ENCODE measurements at regions not wholly inside any gene's neighbourhood (a gene's known extent, or its start where the extent isn't known, plus 50 kb on each side); places are given as distances from the start of the nearest gene placed in this dataset.

- Histone ChIP-seq H3K27ac (ENCODE audit: insufficient read depth, low read length, poor library complexity, severe bottlenecking) (no peak overlapping the region), H3K27me3 (ENCODE audit: control insufficient read depth, insufficient read depth, low read length) (peaks cover 14% of the 10 kb centered on the region), H3K4me1 (ENCODE audit: control insufficient read depth, insufficient read depth, low read length, poor library complexity, severe bottlenecking) (no peaks in the 10 kb centered on the region), H3K4me3 (ENCODE audit: low read depth, low read length) (no peak overlapping the region), H3K9me3 (ENCODE audit: control insufficient read depth in 2 of 2, low read length in 2 of 2) (no peaks in the 10 kb centered on the region), H3K36me3 (ENCODE audit: control insufficient read depth, insufficient read depth, low read length) (no peaks in the 10 kb centered on the region)
- no peak for DNase-seq
- H3K27ac Mint-ChIP-seq = no peak overlapping the region
- H3K27me3 Mint-ChIP-seq = no peaks in the 10 kb centered on the region
- H3K9me3 Mint-ChIP-seq = no peaks in the 10 kb centered on the region
- no peaks in the 10 kb centered on the region for H3K4me1 Mint-ChIP-seq
- H3K4me3 Mint-ChIP-seq = no peak overlapping the region
- ATAC-seq (ENCODE audit: low read depth in 2 of 2) = no peak
- H3K36me3 Mint-ChIP-seq = no peaks in the 10 kb centered on the region
Observed at GRCh38 chr6:40928763-40929162, 110.3 kb downstream of the UNC5CL start.

- ATAC-seq (ENCODE audit: low read depth in 2 of 2) (no peak), DNase-seq (no peak)
- no peaks in the 10 kb centered on the region for H3K9me3 ChIP-seq (ENCODE audit: control insufficient read depth in 2 of 2, low read length in 2 of 2)
- Mint-ChIP-seq H3K27me3 (no peaks in the 10 kb centered on the region), H3K27ac (no peak overlapping the region), H3K36me3 (no peaks in the 10 kb centered on the region), H3K9me3 (no peaks in the 10 kb centered on the region), H3K4me1 (no peaks in the 10 kb centered on the region), H3K4me3 (no peak overlapping the region)
- H3K4me1 ChIP-seq (ENCODE audit: control insufficient read depth, insufficient read depth, low read length, poor library complexity, severe bottlenecking) = no peaks in the 10 kb centered on the region
- peaks cover 14% of the 10 kb centered on the region for H3K27me3 ChIP-seq (ENCODE audit: control insufficient read depth, insufficient read depth, low read length)
- H3K27ac ChIP-seq (ENCODE audit: insufficient read depth, low read length, poor library complexity, severe bottlenecking) = no peak overlapping the region
- H3K36me3 ChIP-seq (ENCODE audit: control insufficient read depth, insufficient read depth, low read length) = no peaks in the 10 kb centered on the region
- no peak overlapping the region for H3K4me3 ChIP-seq (ENCODE audit: low read depth, low read length)
Observed at GRCh38 chr6:40928307-40928706, 110.7 kb downstream of the UNC5CL start.

- no peak for ATAC-seq (ENCODE audit: low read depth in 2 of 2)
- Histone ChIP-seq H3K4me3 (ENCODE audit: low read depth, low read length) (no peak overlapping the region), H3K27ac (ENCODE audit: insufficient read depth, low read length, poor library complexity, severe bottlenecking) (no peak overlapping the region), H3K36me3 (ENCODE audit: control insufficient read depth, insufficient read depth, low read length) (no peaks in the 10 kb centered on the region), H3K4me1 (ENCODE audit: control insufficient read depth, insufficient read depth, low read length, poor library complexity, severe bottlenecking) (no peaks in the 10 kb centered on the region), H3K9me3 (ENCODE audit: control insufficient read depth in 2 of 2, low read length in 2 of 2) (no peaks in the 10 kb centered on the region), H3K27me3 (ENCODE audit: control insufficient read depth, insufficient read depth, low read length) (peaks cover 16% of the 10 kb centered on the region)
- no peaks in the 10 kb centered on the region for H3K4me1 Mint-ChIP-seq
- H3K27me3 Mint-ChIP-seq = no peaks in the 10 kb centered on the region
- no peaks in the 10 kb centered on the region for H3K9me3 Mint-ChIP-seq
- H3K4me3 Mint-ChIP-seq = no peak overlapping the region
- no peak for DNase-seq
- H3K36me3 Mint-ChIP-seq = no peaks in the 10 kb centered on the region
- no peak overlapping the region for H3K27ac Mint-ChIP-seq
Observed at GRCh38 chr6:40925341-40925740, 113.7 kb downstream of the UNC5CL start.

- Histone ChIP-seq H3K27me3 (ENCODE audit: control insufficient read depth, insufficient read depth, low read length) (peaks cover 16% of the 10 kb centered on the region), H3K9me3 (ENCODE audit: control insufficient read depth in 2 of 2, low read length in 2 of 2) (no peaks in the 10 kb centered on the region), H3K4me3 (ENCODE audit: low read depth, low read length) (no peak overlapping the region), H3K36me3 (ENCODE audit: control insufficient read depth, insufficient read depth, low read length) (no peaks in the 10 kb centered on the region), H3K27ac (ENCODE audit: insufficient read depth, low read length, poor library complexity, severe bottlenecking) (no peak overlapping the region), H3K4me1 (ENCODE audit: control insufficient read depth, insufficient read depth, low read length, poor library complexity, severe bottlenecking) (no peaks in the 10 kb centered on the region)
- Mint-ChIP-seq H3K9me3 (no peaks in the 10 kb centered on the region), H3K4me1 (no peaks in the 10 kb centered on the region), H3K36me3 (no peaks in the 10 kb centered on the region), H3K27me3 (no peaks in the 10 kb centered on the region), H3K4me3 (no peak overlapping the region), H3K27ac (no peak overlapping the region)
- DNase-seq = no peak
- no peak for ATAC-seq (ENCODE audit: low read depth in 2 of 2)
Observed at GRCh38 chr6:40924839-40925238, 114.2 kb downstream of the UNC5CL start.

GRCh38 chr6:40923880-40924279 is 115.1 kb downstream of the UNC5CL start:
- no peaks in the 10 kb centered on the region for H3K4me1 ChIP-seq (ENCODE audit: control insufficient read depth, insufficient read depth, low read length, poor library complexity, severe bottlenecking)
- Mint-ChIP-seq H3K4me1 (no peaks in the 10 kb centered on the region), H3K27ac (no peak overlapping the region), H3K36me3 (no peaks in the 10 kb centered on the region), H3K27me3 (no peaks in the 10 kb centered on the region), H3K9me3 (no peaks in the 10 kb centered on the region), H3K4me3 (no peak overlapping the region)
- H3K4me3 ChIP-seq (ENCODE audit: low read depth, low read length) = no peak overlapping the region
- no peak overlapping the region for H3K27ac ChIP-seq (ENCODE audit: insufficient read depth, low read length, poor library complexity, severe bottlenecking)
- ATAC-seq (ENCODE audit: low read depth in 2 of 2) (no peak), DNase-seq (no peak)
- H3K36me3 ChIP-seq (ENCODE audit: control insufficient read depth, insufficient read depth, low read length) = no peaks in the 10 kb centered on the region
- H3K27me3 ChIP-seq (ENCODE audit: control insufficient read depth, insufficient read depth, low read length) = peaks cover 15% of the 10 kb centered on the region
- H3K9me3 ChIP-seq (ENCODE audit: control insufficient read depth in 2 of 2, low read length in 2 of 2) = no peaks in the 10 kb centered on the region

GRCh38 chr6:40923326-40923725 is 115.7 kb downstream of the UNC5CL start:
- H3K27ac Mint-ChIP-seq = no peak overlapping the region
- no peak overlapping the region for H3K4me3 Mint-ChIP-seq
- Histone ChIP-seq H3K4me1 (ENCODE audit: control insufficient read depth, insufficient read depth, low read length, poor library complexity, severe bottlenecking) (no peaks in the 10 kb centered on the region), H3K4me3 (ENCODE audit: low read depth, low read length) (no peak overlapping the region), H3K9me3 (ENCODE audit: control insufficient read depth in 2 of 2, low read length in 2 of 2) (no peaks in the 10 kb centered on the region), H3K27ac (ENCODE audit: insufficient read depth, low read length, poor library complexity, severe bottlenecking) (no peak overlapping the region), H3K27me3 (ENCODE audit: control insufficient read depth, insufficient read depth, low read length) (peaks cover 11% of the 10 kb centered on the region), H3K36me3 (ENCODE audit: control insufficient read depth, insufficient read depth, low read length) (no peaks in the 10 kb centered on the region)
- H3K9me3 Mint-ChIP-seq = no peaks in the 10 kb centered on the region
- no peaks in the 10 kb centered on the region for H3K4me1 Mint-ChIP-seq
- ATAC-seq (ENCODE audit: low read depth in 2 of 2) (no peak), DNase-seq (no peak)
- peaks cover 2% of the 10 kb centered on the region for H3K27me3 Mint-ChIP-seq
- no peaks in the 10 kb centered on the region for H3K36me3 Mint-ChIP-seq

- Mint-ChIP-seq H3K36me3 (no peaks in the 10 kb centered on the region), H3K4me1 (no peaks in the 10 kb centered on the region), H3K9me3 (no peaks in the 10 kb centered on the region), H3K27ac (no peak overlapping the region), H3K27me3 (peaks cover 6% of the 10 kb centered on the region), H3K4me3 (no peak overlapping the region)
- Histone ChIP-seq H3K9me3 (ENCODE audit: control insufficient read depth in 2 of 2, low read length in 2 of 2) (no peaks in the 10 kb centered on the region), H3K27ac (ENCODE audit: insufficient read depth, low read length, poor library complexity, severe bottlenecking) (no peak overlapping the region), H3K4me3 (ENCODE audit: low read depth, low read length) (no peak overlapping the region), H3K36me3 (ENCODE audit: control insufficient read depth, insufficient read depth, low read length) (no peaks in the 10 kb centered on the region), H3K4me1 (ENCODE audit: control insufficient read depth, insufficient read depth, low read length, poor library complexity, severe bottlenecking) (no peaks in the 10 kb centered on the region), H3K27me3 (ENCODE audit: control insufficient read depth, insufficient read depth, low read length) (peaks cover 6% of the 10 kb centered on the region)
- no peak for DNase-seq
- no peak for ATAC-seq (ENCODE audit: low read depth in 2 of 2)
Observed at GRCh38 chr6:40922281-40922680, 116.7 kb downstream of the UNC5CL start.

- Histone ChIP-seq H3K4me1 (ENCODE audit: control insufficient read depth, insufficient read depth, low read length, poor library complexity, severe bottlenecking) (no peaks in the 10 kb centered on the region), H3K36me3 (ENCODE audit: control insufficient read depth, insufficient read depth, low read length) (no peaks in the 10 kb centered on the region), H3K4me3 (ENCODE audit: low read depth, low read length) (no peak overlapping the region), H3K27me3 (ENCODE audit: control insufficient read depth, insufficient read depth, low read length) (peaks cover 2% of the 10 kb centered on the region), H3K9me3 (ENCODE audit: control insufficient read depth in 2 of 2, low read length in 2 of 2) (no peaks in the 10 kb centered on the region), H3K27ac (ENCODE audit: insufficient read depth, low read length, poor library complexity, severe bottlenecking) (no peak overlapping the region)
- Mint-ChIP-seq H3K27me3 (peaks cover 11% of the 10 kb centered on the region), H3K4me1 (no peaks in the 10 kb centered on the region), H3K36me3 (no peaks in the 10 kb centered on the region), H3K4me3 (no peak overlapping the region), H3K27ac (no peak overlapping the region), H3K9me3 (no peaks in the 10 kb centered on the region)
- DNase-seq (no peak), ATAC-seq (ENCODE audit: low read depth in 2 of 2) (no peak)
Observed at GRCh38 chr6:40918040-40918651, 120.9 kb downstream of the UNC5CL start.
